IMR-90 (cell line): ENCODE measurements at regions not wholly inside any gene's neighbourhood (a gene's known extent, or its start where the extent isn't known, plus 50 kb on each side); places are given as distances from the start of the nearest gene placed in this dataset.

Experiments used
- BHLHE40 ChIP-seq: fragments of 150-350 bp; IDR thresholded peaks from 2 replicates; pipeline ENCODE4 v1.6.1; 2016; ENCODE audit warnings: mild to moderate bottlenecking, low read depth, low read length
- CTCF ChIP-seq: conservative IDR thresholded peaks from 2 replicates; pipeline ENCODE4 v1.5.1; 2012; ENCODE audit warnings: mild to moderate bottlenecking, low read depth, low read length, improper control_type of control experiment
- MXI1 ChIP-seq: IDR thresholded peaks from 2 replicates; pipeline ENCODE4 v1.6.1; 2012; ENCODE audit warnings: low read depth, mild to moderate bottlenecking, low read length, moderate library complexity, borderline replicate concordance
- POLR2A ChIP-seq: IDR thresholded peaks from 2 replicates; pipeline ENCODE4 v1.6.1; 2012; ENCODE audit warnings: mild to moderate bottlenecking, low read depth, low read length
- RCOR1 ChIP-seq: IDR thresholded peaks from 2 replicates; pipeline ENCODE4 v1.6.1; 2012; ENCODE audit warnings: mild to moderate bottlenecking, low read length, improper control_type of control experiment; ENCODE audit not compliant: insufficient replicate concordance

DNA sequence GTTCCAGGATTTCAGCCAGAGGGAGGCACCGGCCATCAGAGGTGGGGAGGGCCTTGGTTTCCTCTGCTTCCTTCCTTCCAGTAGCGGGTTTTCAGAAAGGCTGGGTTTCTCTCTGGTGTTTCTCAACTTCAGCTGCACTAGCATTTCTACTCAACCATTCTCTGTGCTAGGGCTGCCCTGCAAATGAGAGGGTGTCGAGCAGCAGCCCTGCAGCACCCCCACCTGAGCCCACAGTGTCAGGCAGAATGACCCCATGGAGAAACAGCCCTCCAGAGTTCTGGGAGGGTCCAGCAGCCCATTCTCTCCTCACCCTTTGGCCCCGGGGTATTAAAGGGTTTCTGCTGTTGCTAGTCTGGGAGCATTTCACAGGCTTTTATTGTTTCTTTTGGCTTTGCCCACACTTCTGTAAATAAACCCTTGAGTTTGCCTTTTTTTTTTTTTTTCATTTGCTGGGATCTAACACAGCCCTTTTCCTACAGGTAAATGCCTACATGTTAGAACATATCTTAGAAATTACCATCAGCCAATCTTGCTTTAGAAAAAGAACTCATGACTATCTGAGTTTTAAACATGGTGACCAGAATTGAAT, 151.5 kb upstream of the VIPR2 start:
- no peak for TF ChIP-seq CTCF
- no peak for TF ChIP-seq BHLHE40
- no peak for TF ChIP-seq POLR2A
- TF ChIP-seq MXI1 = no peak
- TF ChIP-seq RCOR1 = no peak
